DND-41 (cell line): ENCODE measurements at regions not wholly inside any gene's neighbourhood (a gene's known extent, or its start where the extent isn't known, plus 50 kb on each side); places are given as distances from the start of the nearest gene placed in this dataset.

Experiments used
- ATAC-seq: fragments of 200-7000 bp; cut with Tn5 transposase; 3 replicates; pipeline ENCODE4 v1.9.1; 2021; ENCODE audit warnings: low read depth; ENCODE audit not compliant: insufficient read depth
- DNase-seq: peaks from one replicate; pipeline ENCODE4 v3.0.0-alpha.2; 2020
- H2AFZ ChIP-seq: 2 replicates; pipeline ENCODE4 v1.6.0; 2012; ENCODE audit warnings: low read depth, low read length
- H3K27ac ChIP-seq: 2 replicates; pipeline ENCODE4 v1.5.1; 2012; ENCODE audit warnings: low read length, inconsistent platforms
- H3K27me3 ChIP-seq: fragments of 200-600 bp; sonication (generic); 2 replicates; pipeline ENCODE4 v1.6.0; 2012; ENCODE audit warnings: low read length, mild to moderate bottlenecking, inconsistent platforms; ENCODE audit not compliant: insufficient read depth, poor library complexity
- H3K36me3 ChIP-seq: 2 replicates; pipeline ENCODE4 v1.5.1; 2012; ENCODE audit warnings: low read length, inconsistent platforms; ENCODE audit not compliant: insufficient read depth
- H3K4me1 ChIP-seq: 2 replicates; pipeline ENCODE4 v1.5.1; 2012; ENCODE audit warnings: mild to moderate bottlenecking, low read length; ENCODE audit not compliant: insufficient read depth
- H3K4me2 ChIP-seq: 2 replicates; pipeline ENCODE4 v1.6.0; 2012; ENCODE audit warnings: mild to moderate bottlenecking, moderate library complexity, low read length, inconsistent platforms; ENCODE audit not compliant: insufficient read depth
- H3K4me3 ChIP-seq, 2 experiments: fragments of 200-600 bp in 1 of 2; shearing (Covaris generic) in 1 of 2; 2 replicates each; pipeline ENCODE4 v1.5.1; 2012 to 2016; ENCODE audit warnings: inconsistent platforms in 2 of 2, low read length in 2 of 2, mild to moderate bottlenecking in 2 of 2, low read depth in 1 of 2, moderate library complexity in 1 of 2
- H3K79me2 ChIP-seq: 2 replicates; pipeline ENCODE4 v1.6.0; 2012; ENCODE audit warnings: low read length, inconsistent platforms; ENCODE audit not compliant: insufficient read depth
- H3K9ac ChIP-seq: 2 replicates; pipeline ENCODE4 v1.6.0; 2012; ENCODE audit warnings: low read depth, mild to moderate bottlenecking, inconsistent platforms, low read length, moderate library complexity
- H3K9me3 ChIP-seq: 2 replicates; pipeline ENCODE4 v1.5.1; 2012; ENCODE audit warnings: low read length, moderate library complexity, mild to moderate bottlenecking, inconsistent platforms; ENCODE audit not compliant: insufficient read depth, severe bottlenecking
- H4K20me1 ChIP-seq: 2 replicates; pipeline ENCODE4 v1.6.0; 2012; ENCODE audit warnings: low read length; ENCODE audit not compliant: insufficient read depth
- EZH2 ChIP-seq: IDR thresholded peaks from 3 replicates; pipeline ENCODE4 v1.6.1; 2012; ENCODE audit warnings: borderline replicate concordance, low read depth, mild to moderate bottlenecking, moderate library complexity, low read length, inconsistent platforms; ENCODE audit not compliant: severe bottlenecking
- TF ChIP-seq, protein P1 (sequence below): IDR thresholded peaks from 2 replicates; pipeline ENCODE4 v1.5.1; 2012; ENCODE audit warnings: borderline replicate concordance, low read length, moderate library complexity, mild to moderate bottlenecking; ENCODE audit not compliant: poor library complexity, severe bottlenecking; ENCODE audit errors: extremely low read depth

DNA sequence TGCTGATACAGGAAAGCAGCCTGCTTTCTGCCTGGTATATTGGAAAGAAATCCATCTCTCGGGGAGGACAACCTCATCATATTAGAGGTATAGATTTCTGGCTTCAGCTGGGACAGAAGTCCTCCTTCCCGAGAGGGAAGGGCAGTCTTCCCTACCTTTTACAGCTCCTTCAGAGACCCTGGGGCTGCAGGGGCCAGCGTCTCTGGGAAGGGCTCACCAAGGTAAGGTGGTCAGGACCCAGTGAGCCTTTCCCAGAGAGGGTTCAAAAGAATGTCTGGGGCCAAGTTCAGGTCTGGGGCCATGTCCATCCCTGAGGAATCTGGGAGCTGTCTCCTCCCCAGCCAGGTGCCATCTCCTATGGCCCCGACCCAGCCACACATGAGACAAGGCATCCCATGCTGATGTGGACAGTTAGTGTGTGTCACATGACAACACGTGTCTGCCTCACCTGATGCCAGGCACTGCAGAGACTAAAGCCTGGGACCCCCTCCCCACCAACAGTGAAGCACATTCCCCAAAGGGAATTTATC lies 136.4 kb downstream of the URI1 start:
- Histone ChIP-seq H3K27ac (no peak overlapping the region), H3K79me2 (no peaks in the 10 kb centered on the region), H3K9me3 (no peaks in the 10 kb centered on the region), H3K4me3 (no peak overlapping the region), H3K9ac (no peak overlapping the region), H3K4me1 (no peaks in the 10 kb centered on the region), H4K20me1 (no peaks in the 10 kb centered on the region), H2AFZ (no peak overlapping the region), H3K36me3 (no peaks in the 10 kb centered on the region), H3K27me3 (peaks cover 6% of the 10 kb centered on the region), H3K4me2 (no peak overlapping the region)
- TF ChIP-seq, protein P1, sequence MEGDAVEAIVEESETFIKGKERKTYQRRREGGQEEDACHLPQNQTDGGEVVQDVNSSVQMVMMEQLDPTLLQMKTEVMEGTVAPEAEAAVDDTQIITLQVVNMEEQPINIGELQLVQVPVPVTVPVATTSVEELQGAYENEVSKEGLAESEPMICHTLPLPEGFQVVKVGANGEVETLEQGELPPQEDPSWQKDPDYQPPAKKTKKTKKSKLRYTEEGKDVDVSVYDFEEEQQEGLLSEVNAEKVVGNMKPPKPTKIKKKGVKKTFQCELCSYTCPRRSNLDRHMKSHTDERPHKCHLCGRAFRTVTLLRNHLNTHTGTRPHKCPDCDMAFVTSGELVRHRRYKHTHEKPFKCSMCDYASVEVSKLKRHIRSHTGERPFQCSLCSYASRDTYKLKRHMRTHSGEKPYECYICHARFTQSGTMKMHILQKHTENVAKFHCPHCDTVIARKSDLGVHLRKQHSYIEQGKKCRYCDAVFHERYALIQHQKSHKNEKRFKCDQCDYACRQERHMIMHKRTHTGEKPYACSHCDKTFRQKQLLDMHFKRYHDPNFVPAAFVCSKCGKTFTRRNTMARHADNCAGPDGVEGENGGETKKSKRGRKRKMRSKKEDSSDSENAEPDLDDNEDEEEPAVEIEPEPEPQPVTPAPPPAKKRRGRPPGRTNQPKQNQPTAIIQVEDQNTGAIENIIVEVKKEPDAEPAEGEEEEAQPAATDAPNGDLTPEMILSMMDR, result no peak
- no peak for TF ChIP-seq EZH2
- DNase-seq (no peak), ATAC-seq (no peak)

DNA sequence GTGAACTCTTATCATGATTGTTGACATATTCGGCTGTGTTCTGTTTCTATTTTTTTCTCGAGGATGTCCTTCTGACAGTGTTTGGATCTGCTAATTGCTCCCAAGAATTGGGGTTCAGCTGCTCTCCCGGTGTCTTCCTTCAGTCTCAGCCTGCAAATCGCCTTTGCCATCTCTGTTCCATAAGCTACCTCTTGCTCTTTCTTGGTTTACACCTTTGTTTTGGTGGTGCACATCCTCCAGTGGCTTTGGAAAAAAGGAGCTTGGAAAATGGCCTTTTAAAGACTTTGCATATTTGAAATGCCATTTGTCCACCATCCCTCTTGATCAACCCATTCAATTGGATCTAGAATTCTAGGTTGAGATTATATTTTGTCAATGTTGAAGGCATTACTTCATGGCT lies 137.2 kb downstream of the URI1 start:
- H3K9ac ChIP-seq, result no peak overlapping the region
- ATAC-seq (no peak), DNase-seq (no peak)
- H3K36me3 ChIP-seq, result no peaks in the 10 kb centered on the region
- no peak overlapping the region for H3K4me3 ChIP-seq
- H3K79me2 ChIP-seq, result no peaks in the 10 kb centered on the region
- peaks cover 6% of the 10 kb centered on the region for H3K27me3 ChIP-seq
- no peak overlapping the region for H3K27ac ChIP-seq
- TF ChIP-seq EZH2, result no peak
- TF ChIP-seq, protein P1, result no peak
- no peak overlapping the region for H3K4me2 ChIP-seq
- H3K4me1 ChIP-seq, result no peaks in the 10 kb centered on the region
- H3K9me3 ChIP-seq, result no peaks in the 10 kb centered on the region
- no peaks in the 10 kb centered on the region for H4K20me1 ChIP-seq
- H2AFZ ChIP-seq, result no peak overlapping the region

DNA sequence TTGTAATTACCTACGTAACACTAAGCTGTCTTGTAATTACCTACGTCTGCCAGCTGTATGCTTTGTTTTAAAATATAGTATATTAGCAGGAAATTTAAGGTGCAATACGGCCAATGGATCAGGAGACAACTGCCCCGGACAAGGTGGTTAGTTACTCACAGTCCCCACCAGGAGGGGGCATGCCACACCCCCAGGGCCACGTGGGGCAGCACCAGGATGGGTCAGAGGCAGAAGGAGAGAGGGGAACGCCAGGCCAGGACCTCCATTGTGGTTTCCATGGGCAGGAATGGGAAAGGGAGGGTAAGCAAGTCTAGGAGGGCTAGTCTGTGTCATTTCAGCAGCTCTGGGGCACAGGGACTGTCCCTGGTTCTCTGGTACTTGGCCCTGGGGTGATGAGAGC lies 140.1 kb downstream of the URI1 start:
- DNase-seq (no peak), ATAC-seq (no peak)
- Histone ChIP-seq H3K27me3 (no peaks in the 10 kb centered on the region), H3K79me2 (no peaks in the 10 kb centered on the region), H3K4me1 (peaks cover 7% of the 10 kb centered on the region), H3K36me3 (no peaks in the 10 kb centered on the region), H3K27ac (no peak overlapping the region), H2AFZ (no peak overlapping the region), H3K4me3 (no peak overlapping the region), H4K20me1 (no peaks in the 10 kb centered on the region), H3K9me3 (no peaks in the 10 kb centered on the region), H3K4me2 (no peak overlapping the region), H3K9ac (no peak overlapping the region)
- TF ChIP-seq, protein P1, result no peak
- no peak for TF ChIP-seq EZH2

DNA sequence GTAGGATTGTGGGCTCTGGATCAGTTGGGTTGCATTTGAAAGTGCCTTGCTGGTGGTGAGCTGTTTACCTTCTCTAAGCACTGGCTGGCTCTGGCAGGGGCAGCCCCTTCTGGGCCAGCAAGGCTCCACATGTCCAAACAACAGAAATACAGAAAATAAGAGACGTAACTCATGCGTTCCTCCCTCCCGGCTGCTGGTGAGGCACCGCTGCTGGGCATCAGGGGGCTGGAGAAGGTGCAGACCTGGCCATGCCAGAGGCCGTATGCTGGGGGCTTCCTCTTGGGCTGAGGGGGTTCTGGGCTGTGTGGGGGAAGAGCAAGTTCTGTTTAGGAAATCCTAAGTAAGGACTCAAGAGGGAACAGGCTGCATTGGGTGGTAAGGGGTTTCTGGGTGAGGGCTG lies 140.6 kb downstream of the URI1 start:
- H3K9ac ChIP-seq, result no peak overlapping the region
- ATAC-seq (no peak), DNase-seq (no peak)
- H3K4me2 ChIP-seq, result no peak overlapping the region
- H3K4me3 ChIP-seq, result no peak overlapping the region
- no peaks in the 10 kb centered on the region for H3K79me2 ChIP-seq
- no peak overlapping the region for H2AFZ ChIP-seq
- no peaks in the 10 kb centered on the region for H3K9me3 ChIP-seq
- TF ChIP-seq EZH2, result no peak
- TF ChIP-seq, protein P1, result no peak
- no peak overlapping the region for H3K27ac ChIP-seq
- H3K27me3 ChIP-seq, result no peaks in the 10 kb centered on the region
- H3K36me3 ChIP-seq, result no peaks in the 10 kb centered on the region
- H4K20me1 ChIP-seq, result no peaks in the 10 kb centered on the region
- peaks cover 7% of the 10 kb centered on the region for H3K4me1 ChIP-seq
